Skeletal muscle satellite cell (primary cell): ENCODE measurements at regions not wholly inside any gene's neighbourhood (a gene's known extent, or its start where the extent isn't known, plus 50 kb on each side); places are given as distances from the start of the nearest gene placed in this dataset.

Experiments used
- H3K27me3 ChIP-seq: 2 replicates; pipeline ENCODE4 v1.7.0; 2013; ENCODE audit warnings: low read length; ENCODE audit not compliant: control insufficient read depth, insufficient read depth
- H3K36me3 ChIP-seq: 2 replicates; pipeline ENCODE4 v1.7.0; 2013; ENCODE audit warnings: mild to moderate bottlenecking, control low read depth, low read length; ENCODE audit not compliant: insufficient read depth
- H3K4me1 ChIP-seq: 2 replicates; pipeline ENCODE4 v1.7.0; 2013; ENCODE audit warnings: low read length; ENCODE audit not compliant: control insufficient read depth, insufficient read depth
- H3K4me2 ChIP-seq: 2 replicates; pipeline ENCODE4 v1.7.0; 2013; ENCODE audit warnings: mild to moderate bottlenecking, low read length
- H3K4me3 ChIP-seq: 2 replicates; pipeline ENCODE4 v1.7.0; 2013; ENCODE audit warnings: low read length
- H3K9ac ChIP-seq: 2 replicates; pipeline ENCODE4 v1.7.0; 2013; ENCODE audit warnings: mild to moderate bottlenecking, low read depth, low read length, moderate library complexity
- H3K9me3 ChIP-seq: replicated peaks from 2 replicates; pipeline ENCODE4 v1.7.0; 2013; ENCODE audit warnings: mild to moderate bottlenecking, control low read depth, low read length

DNA sequence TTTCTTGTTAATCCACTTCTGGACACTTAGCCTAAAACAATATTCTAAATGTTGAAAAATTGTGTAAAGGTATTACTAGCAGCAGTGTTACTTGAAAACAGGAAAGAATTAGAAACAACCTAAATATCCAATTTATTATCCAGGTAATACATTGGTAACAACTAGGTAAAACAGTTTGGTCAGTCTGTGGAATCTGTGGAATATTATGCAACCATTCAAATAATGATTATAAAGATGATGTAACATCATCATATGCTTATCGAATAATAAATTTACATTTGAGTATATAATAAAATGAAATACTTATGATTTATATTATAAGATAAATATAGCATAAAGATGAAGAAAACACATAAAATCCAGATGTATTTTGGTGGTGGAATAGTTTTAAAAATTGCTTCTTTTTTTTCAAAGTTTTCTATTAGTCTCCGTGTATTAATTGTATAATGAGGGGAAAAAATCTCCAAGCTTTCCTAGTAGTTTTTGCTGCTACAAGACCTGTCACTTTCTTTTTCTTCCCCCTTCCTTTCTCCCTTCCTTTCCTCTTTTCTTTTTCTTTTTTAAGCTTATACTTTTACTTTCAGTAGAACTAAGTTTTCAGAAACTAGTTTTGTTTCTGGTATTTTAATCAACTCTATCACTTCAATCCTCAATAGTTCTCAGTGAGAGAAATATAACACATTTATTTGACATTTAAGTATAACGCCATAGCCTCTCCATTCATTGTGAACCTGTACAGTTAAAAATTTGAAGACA, 197.8 kb upstream of the HMCN1 start:
- Histone ChIP-seq H3K4me1 (no peaks in the 10 kb centered on the region), H3K27me3 (no peaks in the 10 kb centered on the region), H3K9me3 (no peaks in the 10 kb centered on the region), H3K9ac (no peak overlapping the region), H3K4me2 (no peak overlapping the region), H3K4me3 (no peak overlapping the region), H3K36me3 (no peaks in the 10 kb centered on the region)

DNA sequence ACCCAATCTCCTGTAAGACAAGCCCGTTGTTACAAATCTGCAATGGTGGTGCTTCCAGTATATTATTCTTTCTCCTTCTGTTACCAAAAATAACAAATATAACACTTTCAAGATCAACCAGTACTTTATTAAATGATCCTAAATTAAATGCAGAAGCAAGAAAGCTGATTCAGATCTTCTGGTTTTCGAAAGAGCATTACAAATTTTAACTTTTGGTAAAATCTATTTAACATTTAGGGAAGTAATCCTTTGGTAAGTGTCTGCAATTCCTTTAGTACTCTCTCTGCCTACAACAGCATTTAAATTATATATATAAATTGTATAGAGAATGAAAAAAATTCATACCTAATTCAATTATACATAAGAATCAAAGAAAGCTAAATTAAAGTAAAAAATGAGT, 198.6 kb upstream of the HMCN1 start:
- Histone ChIP-seq H3K9ac (no peak overlapping the region), H3K4me2 (no peak overlapping the region), H3K36me3 (no peaks in the 10 kb centered on the region), H3K27me3 (no peaks in the 10 kb centered on the region), H3K4me1 (no peaks in the 10 kb centered on the region), H3K4me3 (no peak overlapping the region), H3K9me3 (no peaks in the 10 kb centered on the region)

DNA sequence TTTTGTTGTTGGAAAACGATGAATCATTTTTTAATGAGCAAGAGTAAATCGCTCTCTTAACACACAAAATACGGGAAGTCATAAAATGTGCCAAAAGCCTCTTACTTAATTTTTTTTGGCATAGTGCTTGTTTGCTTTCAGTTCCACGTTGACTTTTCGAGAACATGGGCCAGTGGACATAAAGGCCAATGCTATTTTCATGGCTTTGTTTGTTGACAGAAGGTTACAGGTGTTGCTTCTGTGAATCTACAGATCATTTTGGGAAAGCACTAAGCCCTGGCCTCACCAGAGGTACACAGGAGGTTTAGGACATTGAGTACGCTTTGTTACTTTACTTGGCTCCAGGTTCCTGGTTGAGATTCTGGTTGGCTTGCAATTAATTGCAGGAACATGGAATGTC, 199.4 kb upstream of the HMCN1 start:
- Histone ChIP-seq H3K4me2 (no peak overlapping the region), H3K27me3 (no peaks in the 10 kb centered on the region), H3K9ac (no peak overlapping the region), H3K36me3 (no peaks in the 10 kb centered on the region), H3K4me3 (no peak overlapping the region), H3K4me1 (no peaks in the 10 kb centered on the region), H3K9me3 (no peaks in the 10 kb centered on the region)

DNA sequence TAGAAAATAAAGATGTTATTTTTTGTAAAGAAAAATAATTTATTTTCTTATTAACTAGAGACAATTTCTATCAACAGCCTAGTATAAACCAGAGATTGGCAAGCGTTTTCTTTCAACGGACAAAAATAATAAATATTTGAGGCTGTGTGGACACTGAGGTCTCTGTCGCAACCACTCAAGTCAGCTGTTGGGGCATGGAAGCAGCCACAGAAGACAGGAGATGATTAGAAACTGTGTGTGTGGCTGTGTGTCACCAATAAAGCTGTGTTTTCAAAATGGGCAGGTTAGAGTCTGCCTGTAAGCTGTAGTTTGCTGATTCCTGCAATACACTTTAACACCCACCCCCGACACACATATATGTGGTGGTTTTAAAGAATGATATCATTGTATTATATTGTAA, 200.6 kb upstream of the HMCN1 start:
- Histone ChIP-seq H3K9ac (no peak overlapping the region), H3K27me3 (no peaks in the 10 kb centered on the region), H3K4me2 (no peak overlapping the region), H3K4me1 (no peaks in the 10 kb centered on the region), H3K36me3 (no peaks in the 10 kb centered on the region), H3K9me3 (no peaks in the 10 kb centered on the region), H3K4me3 (no peak overlapping the region)

DNA sequence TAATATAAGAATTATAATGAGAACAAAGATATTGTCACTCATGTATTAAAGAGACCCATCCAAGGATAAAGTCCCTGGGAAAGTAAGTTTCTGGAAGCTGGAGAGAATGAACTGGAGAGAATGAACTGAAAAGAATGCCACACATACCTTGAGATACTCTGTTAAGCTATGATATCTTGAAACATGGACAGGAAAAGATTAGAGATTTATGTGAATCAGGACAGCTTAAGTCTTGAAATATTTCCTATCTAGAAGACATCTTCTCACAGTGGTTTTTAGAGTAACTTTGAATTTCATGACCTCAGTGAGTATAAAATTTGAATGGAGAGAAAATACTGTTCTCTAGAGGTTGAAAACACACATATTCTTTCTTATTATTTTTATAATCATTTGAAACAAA, 201.3 kb upstream of the HMCN1 start:
- Histone ChIP-seq H3K4me2 (no peak overlapping the region), H3K4me1 (no peaks in the 10 kb centered on the region), H3K27me3 (no peaks in the 10 kb centered on the region), H3K4me3 (no peak overlapping the region), H3K9me3 (no peaks in the 10 kb centered on the region), H3K36me3 (no peaks in the 10 kb centered on the region), H3K9ac (no peak overlapping the region)

DNA sequence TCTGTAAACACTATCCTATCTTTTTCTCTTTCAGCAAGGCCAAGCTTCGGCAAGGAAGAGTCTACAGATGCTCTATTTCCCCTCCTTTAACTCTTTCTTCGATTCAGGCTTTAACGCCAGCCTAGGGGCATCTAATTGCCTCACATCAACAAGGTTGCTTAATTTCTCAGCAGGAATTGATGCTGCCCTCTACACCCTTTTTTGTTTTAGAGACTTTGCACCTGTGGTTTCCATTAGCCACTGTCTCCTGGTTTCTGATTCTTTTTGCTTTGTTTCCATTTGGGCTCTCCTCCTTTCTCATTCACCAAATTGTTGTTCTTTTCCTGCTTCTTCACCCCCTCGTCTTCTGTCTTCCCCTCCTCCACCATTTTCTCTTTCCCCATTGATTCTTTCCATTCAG, 202.4 kb upstream of the HMCN1 start:
- Histone ChIP-seq H3K4me1 (no peaks in the 10 kb centered on the region), H3K9me3 (no peaks in the 10 kb centered on the region)

DNA sequence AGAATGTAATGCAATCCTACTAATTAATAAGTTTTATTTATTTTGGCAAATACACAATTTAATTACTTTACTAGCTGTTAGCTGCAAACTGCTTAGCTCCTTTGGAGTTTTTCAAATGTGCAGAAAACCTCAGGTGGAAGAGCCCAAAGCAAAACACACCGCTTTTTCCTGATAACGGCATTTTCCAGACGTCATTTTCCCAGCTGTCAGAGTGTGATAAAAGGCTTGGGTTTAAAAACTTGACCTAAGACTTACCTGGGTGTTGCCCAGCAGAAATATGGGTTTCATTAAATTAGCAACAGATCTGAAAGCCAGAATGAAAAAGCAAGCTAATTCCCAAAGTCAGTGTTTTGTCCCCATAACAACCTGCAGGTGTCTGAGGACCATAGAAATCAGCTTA, 204.0 kb upstream of the HMCN1 start:
- Histone ChIP-seq H3K4me1 (no peaks in the 10 kb centered on the region), H3K27me3 (no peaks in the 10 kb centered on the region), H3K9me3 (no peaks in the 10 kb centered on the region)

More for the DNA sequence above, 202.4 kb upstream of the HMCN1 start:
- Histone ChIP-seq H3K9ac (no peak overlapping the region), H3K36me3 (no peaks in the 10 kb centered on the region), H3K4me2 (no peak overlapping the region), H3K27me3 (no peaks in the 10 kb centered on the region), H3K4me3 (no peak overlapping the region)

DNA sequence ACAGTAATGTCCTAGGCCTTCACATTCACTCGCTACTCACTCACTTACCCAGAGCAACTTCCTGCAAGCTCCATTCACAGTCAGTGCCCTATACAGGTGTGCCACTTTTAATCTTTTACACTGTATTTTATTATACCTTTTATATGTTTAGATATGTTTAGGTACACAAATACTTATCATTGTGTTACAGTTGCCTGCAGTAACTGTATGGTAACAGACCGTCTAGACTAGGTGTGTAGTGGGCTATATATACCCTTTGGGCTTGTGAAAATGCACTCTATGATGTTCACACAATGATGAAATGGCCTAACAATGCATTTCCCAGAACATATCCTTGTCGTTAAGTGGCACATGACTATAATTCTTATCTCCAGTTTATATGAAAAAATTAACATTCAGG, 204.5 kb upstream of the HMCN1 start:
- no peak overlapping the region for H3K4me3 ChIP-seq
- no peaks in the 10 kb centered on the region for H3K27me3 ChIP-seq
- H3K4me2 ChIP-seq = no peak overlapping the region

More for the DNA sequence above, 204.0 kb upstream of the HMCN1 start:
- no peaks in the 10 kb centered on the region for H3K36me3 ChIP-seq
- no peak overlapping the region for H3K4me2 ChIP-seq
- no peak overlapping the region for H3K9ac ChIP-seq
- H3K4me3 ChIP-seq = no peak overlapping the region

DNA sequence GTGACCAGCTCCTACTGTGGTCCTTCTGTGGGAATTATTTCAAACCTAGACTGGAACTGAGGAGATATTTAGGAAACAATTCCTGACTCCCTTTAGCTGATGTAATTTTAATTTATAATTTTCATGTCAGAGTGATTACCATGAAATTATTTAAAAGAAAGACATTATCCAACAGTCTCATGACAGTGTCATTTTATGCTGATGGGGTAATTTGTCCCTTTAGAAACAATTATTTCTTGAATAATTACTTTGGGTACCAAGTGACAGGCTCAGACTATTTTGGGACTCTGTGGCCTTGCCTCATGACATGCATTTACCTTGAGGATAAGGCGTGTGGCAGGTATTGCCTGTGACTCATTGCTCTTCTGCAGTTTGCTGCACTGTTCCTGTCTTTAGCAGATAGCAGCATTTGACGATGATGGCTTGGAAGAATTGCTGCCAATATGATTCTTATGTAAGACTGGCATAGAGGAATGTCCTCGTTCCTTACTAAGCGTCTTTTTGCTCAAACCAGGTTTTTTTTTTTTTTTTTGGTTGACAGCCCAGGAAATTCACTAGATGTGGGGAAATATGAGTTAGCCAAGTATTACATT, 206.0 kb upstream of the HMCN1 start:
- no peaks in the 10 kb centered on the region for H3K36me3 ChIP-seq
- H3K9me3 ChIP-seq = no peaks in the 10 kb centered on the region
- no peaks in the 10 kb centered on the region for H3K27me3 ChIP-seq
- no peaks in the 10 kb centered on the region for H3K4me1 ChIP-seq
- H3K9ac ChIP-seq = no peak overlapping the region
- H3K4me2 ChIP-seq = no peak overlapping the region
- no peak overlapping the region for H3K4me3 ChIP-seq

More for the DNA sequence above, 204.5 kb upstream of the HMCN1 start:
- H3K4me1 ChIP-seq = no peaks in the 10 kb centered on the region
- H3K9me3 ChIP-seq = no peaks in the 10 kb centered on the region
- H3K9ac ChIP-seq = no peak overlapping the region
- no peaks in the 10 kb centered on the region for H3K36me3 ChIP-seq

DNA sequence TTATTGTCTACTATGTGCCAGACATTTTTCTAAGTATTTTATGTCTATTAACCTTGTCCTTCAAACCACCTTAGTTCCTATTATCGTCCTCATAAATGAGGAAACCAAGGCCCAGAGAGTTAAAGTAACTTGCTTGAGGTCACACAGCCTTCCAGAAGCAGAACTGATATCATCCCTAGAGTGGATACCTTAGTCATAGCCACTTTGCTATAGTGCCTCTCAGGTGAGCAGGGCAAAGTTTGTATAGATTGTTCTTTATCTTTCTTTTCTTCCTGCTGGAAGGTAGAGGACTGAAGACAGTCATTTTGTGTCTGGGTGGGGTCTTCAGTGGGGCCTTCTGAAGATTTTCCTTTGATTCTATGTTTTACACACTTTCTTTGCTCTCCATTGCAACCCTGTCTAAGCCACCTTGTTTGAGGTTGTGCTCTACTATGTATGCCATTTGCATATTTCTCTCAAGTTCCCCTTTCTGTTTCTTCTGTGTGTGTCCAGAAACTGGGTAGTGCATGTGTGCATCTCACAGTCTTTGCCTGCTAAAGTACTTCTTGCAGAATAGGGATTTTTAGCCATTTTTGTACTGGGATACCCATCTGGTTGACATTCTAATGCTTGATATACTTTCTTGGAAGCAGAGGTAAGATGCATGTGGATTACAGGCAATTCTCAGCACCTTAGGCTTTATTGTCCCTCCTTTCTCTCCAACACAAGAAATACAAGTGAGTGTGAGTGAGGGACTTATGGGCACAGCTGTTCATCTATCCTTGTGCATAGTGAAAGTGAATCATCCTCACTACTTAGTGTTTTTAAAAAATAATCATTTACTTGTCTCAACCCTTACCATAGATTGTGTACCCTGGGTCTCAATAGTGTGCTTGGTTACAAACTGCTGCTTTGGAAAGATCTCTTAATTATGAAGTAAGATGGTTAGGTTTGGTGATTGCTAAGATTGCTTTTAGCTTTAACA, 207.6 kb upstream of the HMCN1 start:
- H3K27me3 ChIP-seq = no peaks in the 10 kb centered on the region
- no peak overlapping the region for H3K4me3 ChIP-seq
- H3K9me3 ChIP-seq = no peaks in the 10 kb centered on the region
- H3K4me1 ChIP-seq = no peaks in the 10 kb centered on the region
- H3K36me3 ChIP-seq = no peaks in the 10 kb centered on the region
- H3K9ac ChIP-seq = no peak overlapping the region
- no peak overlapping the region for H3K4me2 ChIP-seq

DNA sequence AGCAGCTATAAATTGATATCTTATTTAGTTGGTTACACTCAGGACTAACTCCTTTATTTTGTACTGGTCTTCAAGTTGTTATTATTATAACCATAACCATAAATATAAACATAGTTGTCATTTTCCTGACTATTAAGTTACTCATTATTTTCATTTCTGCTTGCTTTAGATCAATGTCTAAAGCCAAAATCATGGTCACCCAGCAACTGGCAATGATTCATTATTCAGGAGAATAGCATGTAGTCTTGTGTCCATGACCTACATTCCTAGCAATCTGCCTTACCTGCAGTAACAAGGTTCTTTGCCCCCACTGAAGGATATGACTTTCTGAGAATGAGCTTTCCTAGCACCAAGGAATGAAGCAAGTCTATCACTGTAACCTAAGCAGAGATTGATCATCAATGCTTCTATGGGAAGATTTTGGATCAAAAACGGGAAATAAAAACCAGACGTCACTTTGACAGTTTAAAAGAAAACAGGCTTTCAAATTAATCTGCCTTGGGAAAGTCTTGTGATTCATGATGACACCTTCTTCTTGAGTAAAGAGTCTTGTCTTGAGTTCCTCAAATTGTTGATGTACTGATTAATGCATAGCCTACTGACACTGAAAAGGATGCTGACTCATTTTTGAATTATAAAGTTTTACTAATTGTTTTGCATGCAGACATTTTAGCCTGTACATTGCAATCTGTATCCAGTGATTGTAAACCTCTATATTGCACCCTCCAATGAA, 203.3 kb upstream of the IVNS1ABP start:
- no peak overlapping the region for H3K9ac ChIP-seq
- H3K4me2 ChIP-seq = peak overlapping the region; percentile 19
- H3K9me3 ChIP-seq = no peaks in the 10 kb centered on the region
- no peak overlapping the region for H3K4me3 ChIP-seq
- no peaks in the 10 kb centered on the region for H3K36me3 ChIP-seq
- H3K4me1 ChIP-seq = peaks cover 11% of the 10 kb centered on the region
- H3K27me3 ChIP-seq = no peaks in the 10 kb centered on the region
